GM23248 (cell line): ENCODE measurements at regions not wholly inside any gene's neighbourhood (a gene's known extent, or its start where the extent isn't known, plus 50 kb on each side); places are given as distances from the start of the nearest gene placed in this dataset.

Source experiments
- DNase-seq: peaks from one replicate; pipeline ENCODE4 v3.0.0-alpha.2; 2015
- H2AFZ ChIP-seq: fragments of 200-600 bp; sonication (generic); 2 replicates; pipeline ENCODE4 v1.6.1; 2016; ENCODE audit warnings: antibody characterized with exemption
- H3F3A ChIP-seq: fragments of 200-600 bp; sonication (generic); 2 replicates; pipeline ENCODE4 v1.6.1; 2016; ENCODE audit warnings: mild to moderate bottlenecking, antibody characterized with exemption, mixed run types; ENCODE audit not compliant: insufficient read depth
- H3K27ac ChIP-seq: fragments of 200-600 bp; sonication (generic); 2 replicates; pipeline ENCODE4 v1.5.1; 2016; ENCODE audit warnings: mild to moderate bottlenecking
- H3K27me3 ChIP-seq: fragments of 200-600 bp; sonication (generic); replicated peaks from 2 replicates; pipeline ENCODE4 v1.6.1; 2016; ENCODE audit warnings: mild to moderate bottlenecking; ENCODE audit not compliant: insufficient read depth
- H3K36me3 ChIP-seq: fragments of 200-600 bp; sonication (generic); 2 replicates; pipeline ENCODE4 v1.6.1; 2016; ENCODE audit warnings: low read depth, mild to moderate bottlenecking
- H3K4me1 ChIP-seq: fragments of 200-600 bp; sonication (generic); 2 replicates; pipeline ENCODE4 v1.6.1; 2016; ENCODE audit warnings: mild to moderate bottlenecking; ENCODE audit not compliant: insufficient read depth
- H3K4me2 ChIP-seq: fragments of 200-600 bp; sonication (generic); one replicate; pipeline ENCODE4 v1.6.1; 2016; ENCODE audit warnings: mild to moderate bottlenecking; ENCODE audit not compliant: unreplicated experiment
- H3K4me3 ChIP-seq: fragments of 200-600 bp; sonication (generic); 2 replicates; pipeline ENCODE4 v1.5.1; 2016; ENCODE audit warnings: mild to moderate bottlenecking
- H3K79me2 ChIP-seq: fragments of 200-600 bp; sonication (generic); 2 replicates; pipeline ENCODE4 v1.6.1; 2016; ENCODE audit warnings: mild to moderate bottlenecking; ENCODE audit not compliant: insufficient read depth
- H3K9ac ChIP-seq: fragments of 200-600 bp; sonication (generic); 2 replicates; pipeline ENCODE4 v1.6.1; 2016; ENCODE audit warnings: mild to moderate bottlenecking
- H3K9me2 ChIP-seq: fragments of 200-600 bp; sonication (generic); 2 replicates; pipeline ENCODE4 v1.6.1; 2016; ENCODE audit warnings: mixed run types, mild to moderate bottlenecking, moderate library complexity; ENCODE audit not compliant: insufficient read depth
- H3K9me3 ChIP-seq: fragments of 200-600 bp; sonication (generic); one replicate; pipeline ENCODE4 v1.6.1; 2017; ENCODE audit warnings: low read depth
- H4K20me1 ChIP-seq: fragments of 200-600 bp; sonication (generic); 2 replicates; pipeline ENCODE4 v1.6.0; 2016; ENCODE audit not compliant: insufficient read depth
- EZH2 ChIP-seq: fragments of 200-600 bp; sonication (generic); IDR thresholded peaks from 2 replicates; pipeline ENCODE4 v1.6.1; 2018; ENCODE audit warnings: antibody characterized with exemption, mild to moderate bottlenecking; ENCODE audit not compliant: insufficient read depth, poor library complexity, severe bottlenecking
- EZH2phosphoT487 ChIP-seq: fragments of 200-600 bp; sonication (generic); IDR thresholded peaks from 2 replicates; pipeline ENCODE4 v1.6.1; 2018; ENCODE audit warnings: antibody characterized with exemption, moderate library complexity, mild to moderate bottlenecking, low read depth; ENCODE audit not compliant: insufficient read depth
- WGBS, 2 experiments: methylation state at CpG; one replicate each; pipeline ENCODE4 v1.1.6; 2015 to 2017; ENCODE audit warnings: low lambda C conversion rate in 2 of 2, low coverage in 1 of 2; ENCODE audit errors: missing lambda C conversion rate in 2 of 2; 5-methylcytosine and 5-hydroxymethylcytosine counted together
- in situ Hi-C: fragments of 300-500 bp; cut with MboI; formaldehyde crosslinking; loops from 2 replicates; pipeline ENCODE4 v1.15.0; 2020

GRCh38 chr7:20839196-20839735 is 52.6 kb upstream of the SP8 start:
- H3K27ac ChIP-seq = no peak overlapping the region
- H3K4me3 ChIP-seq = no peak overlapping the region
- no peaks in the 10 kb centered on the region for H3K9me2 ChIP-seq
- H3K79me2 ChIP-seq = no peaks in the 10 kb centered on the region
- no peak overlapping the region for H3K4me2 ChIP-seq
- H4K20me1 ChIP-seq = no peaks in the 10 kb centered on the region
- no peaks in the 10 kb centered on the region for H3F3A ChIP-seq
- no peaks in the 10 kb centered on the region for H3K9me3 ChIP-seq
- 12 to 16% methylated on average over 2 of the region's 2 CpGs for WGBS, 2 experiments
- H2AFZ ChIP-seq = no peak overlapping the region
- TF ChIP-seq EZH2 (no peak), EZH2phosphoT487 (no peak)
- no peaks in the 10 kb centered on the region for H3K4me1 ChIP-seq
- no peaks in the 10 kb centered on the region for H3K36me3 ChIP-seq
- in situ Hi-C loops = no loop called here
- peak; percentile 2 for DNase-seq
- no peak overlapping the region for H3K9ac ChIP-seq
- no peaks in the 10 kb centered on the region for H3K27me3 ChIP-seq

- Histone ChIP-seq H2AFZ (no peak overlapping the region), H3K36me3 (no peaks in the 10 kb centered on the region), H4K20me1 (no peaks in the 10 kb centered on the region), H3K9ac (no peak overlapping the region), H3K4me3 (no peak overlapping the region), H3K9me2 (no peaks in the 10 kb centered on the region), H3K4me2 (no peak overlapping the region), H3K27ac (no peak overlapping the region), H3K9me3 (no peaks in the 10 kb centered on the region), H3K27me3 (no peaks in the 10 kb centered on the region), H3K79me2 (no peaks in the 10 kb centered on the region), H3K4me1 (no peaks in the 10 kb centered on the region), H3F3A (no peaks in the 10 kb centered on the region)
- no peak for DNase-seq
- 10 to 11% methylated on average over 2 of the region's 2 CpGs for WGBS, 2 experiments
- in situ Hi-C loops = no loop called here
- no peak for TF ChIP-seq EZH2phosphoT487
- TF ChIP-seq EZH2 = no peak
These were observed 53.3 kb upstream of the SP8 start for GRCh38 chr7:20839987-20840386.

DNA sequence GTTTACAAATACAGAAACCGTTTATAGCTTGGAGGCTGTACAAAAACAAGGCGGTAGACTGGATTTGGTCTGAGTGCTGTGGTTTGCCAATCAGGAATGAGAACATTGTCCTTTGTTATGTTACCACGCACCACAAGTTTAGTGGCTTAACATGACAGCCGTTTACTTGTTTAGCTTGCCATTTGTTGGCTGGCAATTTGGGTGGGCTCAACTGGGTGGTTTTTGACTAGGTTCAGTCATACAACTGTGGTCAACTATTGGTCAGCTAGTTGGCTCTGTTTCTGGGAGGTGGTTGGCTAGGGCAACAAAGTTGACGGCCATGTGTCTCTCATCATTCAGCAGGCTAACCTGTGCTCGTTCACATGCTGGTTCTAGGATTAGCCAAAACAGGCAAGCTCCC is 60.1 kb upstream of the SP8 start:
- 31 to 32% methylated on average over 6 of the region's 6 CpGs for WGBS, 2 experiments
- H3K9ac ChIP-seq = no peak overlapping the region
- no peak for TF ChIP-seq EZH2
- in situ Hi-C loops = no loop called here
- no peaks in the 10 kb centered on the region for H3K36me3 ChIP-seq
- no peak overlapping the region for H3K4me2 ChIP-seq
- no peaks in the 10 kb centered on the region for H3K4me1 ChIP-seq
- no peaks in the 10 kb centered on the region for H3K9me3 ChIP-seq
- no peak overlapping the region for H3K27ac ChIP-seq
- H3K27me3 ChIP-seq = no peaks in the 10 kb centered on the region
- no peak overlapping the region for H3K4me3 ChIP-seq
- H3F3A ChIP-seq = no peaks in the 10 kb centered on the region
- H3K9me2 ChIP-seq = no peaks in the 10 kb centered on the region
- DNase-seq = no peak
- no peaks in the 10 kb centered on the region for H4K20me1 ChIP-seq
- no peak overlapping the region for H2AFZ ChIP-seq
- no peaks in the 10 kb centered on the region for H3K79me2 ChIP-seq

DNA sequence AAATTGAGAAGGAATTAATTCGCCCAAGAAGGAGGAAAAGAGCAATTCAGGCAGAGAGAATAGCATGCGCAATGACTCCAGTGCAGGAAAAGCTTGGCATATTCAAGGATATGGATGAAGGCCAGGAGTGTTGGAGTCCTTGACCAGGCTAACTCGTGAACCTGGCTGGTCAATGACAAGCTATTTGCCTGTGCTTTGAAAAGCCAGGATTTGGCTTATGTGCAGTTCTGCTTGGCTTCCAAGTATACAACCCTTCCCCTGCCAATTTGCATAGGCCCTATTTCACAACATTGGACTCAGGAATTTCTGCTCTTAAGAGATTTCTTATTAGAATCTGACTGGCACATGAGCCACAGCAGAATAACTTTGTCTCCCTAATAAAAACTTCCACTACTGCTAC is 72.3 kb upstream of the SP8 start:
- Histone ChIP-seq H3K36me3 (no peaks in the 10 kb centered on the region), H3K4me1 (no peaks in the 10 kb centered on the region), H3K9me2 (no peaks in the 10 kb centered on the region), H3K9me3 (no peaks in the 10 kb centered on the region), H3K4me3 (no peak overlapping the region), H3K79me2 (no peaks in the 10 kb centered on the region), H3K4me2 (no peak overlapping the region), H3F3A (no peaks in the 10 kb centered on the region), H3K27me3 (no peaks in the 10 kb centered on the region), H4K20me1 (no peaks in the 10 kb centered on the region), H3K27ac (no peak overlapping the region), H2AFZ (no peak overlapping the region), H3K9ac (no peak overlapping the region)
- DNase-seq = no peak
- TF ChIP-seq EZH2phosphoT487 (no peak), EZH2 (no peak)
- in situ Hi-C loops = no loop called here
- 24 to 30% methylated on average over 3 of the region's 3 CpGs for WGBS, 2 experiments

GRCh38 chr7:20861468-20861867 is 74.8 kb upstream of the SP8 start:
- in situ Hi-C loops = no loop called here
- no peak overlapping the region for H3K27ac ChIP-seq
- H3K4me2 ChIP-seq = no peak overlapping the region
- H3F3A ChIP-seq = no peaks in the 10 kb centered on the region
- TF ChIP-seq EZH2phosphoT487 (no peak), EZH2 (no peak)
- WGBS, 2 experiments = 31 to 32% methylated on average over 4 of the region's 4 CpGs
- H3K36me3 ChIP-seq = no peaks in the 10 kb centered on the region
- no peaks in the 10 kb centered on the region for H3K9me2 ChIP-seq
- H3K9me3 ChIP-seq = no peaks in the 10 kb centered on the region
- no peak overlapping the region for H3K4me3 ChIP-seq
- H2AFZ ChIP-seq = no peak overlapping the region
- H3K27me3 ChIP-seq = no peaks in the 10 kb centered on the region
- H4K20me1 ChIP-seq = no peaks in the 10 kb centered on the region
- no peak overlapping the region for H3K9ac ChIP-seq
- no peak for DNase-seq
- H3K79me2 ChIP-seq = no peaks in the 10 kb centered on the region
- no peaks in the 10 kb centered on the region for H3K4me1 ChIP-seq
